Esophagus muscularis mucosa (tissue), 4 donors: ENCODE measurements at regions not wholly inside any gene's neighbourhood (a gene's known extent, or its start where the extent isn't known, plus 50 kb on each side); places are given as distances from the start of the nearest gene placed in this dataset.

Source experiments
- DNase-seq: peaks from one replicate; pipeline ENCODE4 v3.0.0-alpha.2; 2017; ENCODE audit errors: extremely low spot score
- H3K27ac ChIP-seq, 4 donors: fragments of 200-600 bp; sonication (generic); replicated peaks in 1 of 4; 1 replicate in 3 of 4; 2 replicates in 1 of 4; pipeline ENCODE4 v1.5.1; 2016 to 2019; ENCODE audit warnings: mild to moderate bottlenecking in 1 of 4
- H3K27me3 ChIP-seq, 4 donors: fragments of 200-600 bp; sonication (generic); one replicate each; pipeline versions ENCODE4 v1.5.1 to v1.6.0; 2016 to 2019
- H3K36me3 ChIP-seq, 4 donors: fragments of 200-600 bp; sonication (generic); one replicate each; pipeline ENCODE4 v1.5.1; 2016 to 2019
- H3K4me1 ChIP-seq, 4 donors: fragments of 200-600 bp; sonication (generic); one replicate each; pipeline ENCODE4 v1.5.1; 2016 to 2019
- H3K4me3 ChIP-seq, 4 donors: fragments of 200-600 bp; sonication (generic); 1 replicate in 2 of 4; 2 replicates in 2 of 4; pipeline ENCODE4 v1.5.1; 2016 to 2019; ENCODE audit warnings: mild to moderate bottlenecking in 4 of 4, moderate library complexity in 1 of 4
- H3K9me3 ChIP-seq, 4 donors: fragments of 200-600 bp; sonication (generic); 1 replicate in 3 of 4; 2 replicates in 1 of 4; pipeline ENCODE4 v1.5.1; 2016 to 2019
- CTCF ChIP-seq, 3 experiments: fragments of 200-600 bp in 2 of 3; fragments of 450-650 bp in 1 of 3; sonication (generic) in 2 of 3; IDR thresholded peaks; one replicate each; pipeline ENCODE4 v1.5.1; 2017 to 2019; ENCODE audit warnings: antibody characterized with exemption in 3 of 3, mild to moderate bottlenecking in 2 of 3, moderate library complexity in 1 of 3
- EP300 ChIP-seq: sonication (generic); formaldehyde crosslinking; IDR thresholded peaks from one replicate; pipeline ENCODE4 v1.6.1; 2017; ENCODE audit warnings: antibody characterized with exemption
- POLR2A ChIP-seq: fragments of 450-650 bp; IDR thresholded peaks from one replicate; pipeline ENCODE4 v1.6.1; 2017; ENCODE audit warnings: antibody characterized with exemption, moderate library complexity, mild to moderate bottlenecking, low read depth
- POLR2AphosphoS5 ChIP-seq, 2 donors: sonication (generic); formaldehyde crosslinking; IDR thresholded peaks; one replicate each; pipeline ENCODE4 v1.6.1; 2017; ENCODE audit warnings: antibody characterized with exemption in 2 of 2
- WGBS: methylation state at CpG from one replicate; pipeline ENCODE4 v1.1.5; 2018; 5-methylcytosine and 5-hydroxymethylcytosine counted together
- intact Hi-C: fragments of 100-400 bp; cut with DNase I; formaldehyde crosslinking; loops from one replicate; pipeline ENCODE4 v1.15.1; 2023

GRCh38 chr11:86861810-86862209 is 61.5 kb downstream of the PRSS23 start:
- no peaks in the 10 kb centered on the region for H3K9me3 ChIP-seq
- no peaks in the 10 kb centered on the region for H3K36me3 ChIP-seq
- no peak for DNase-seq
- WGBS: 87% methylated on average over 6 of the region's 6 CpGs
- no peaks in the 10 kb centered on the region for H3K27me3 ChIP-seq
- no peak overlapping the region for H3K4me3 ChIP-seq
- H3K27ac ChIP-seq: no peak overlapping the region
- H3K4me1 ChIP-seq: no peaks in the 10 kb centered on the region
- intact Hi-C loops: no loop called here
- no peak for TF ChIP-seq POLR2AphosphoS5 (IDR thresholded peaks at IDR 0.05)
- no peak for TF ChIP-seq POLR2A
- TF ChIP-seq EP300: no peak
- no peak for TF ChIP-seq CTCF (IDR thresholded peaks at IDR 0.05)

GRCh38 chr11:86863476-86863875 is 63.1 kb downstream of the PRSS23 start:
- no peaks in the 10 kb centered on the region for H3K36me3 ChIP-seq
- no peaks in the 10 kb centered on the region for H3K9me3 ChIP-seq
- intact Hi-C loops: no loop called here
- TF ChIP-seq POLR2AphosphoS5 (IDR thresholded peaks at IDR 0.05) (no peak), POLR2A (no peak), CTCF (IDR thresholded peaks at IDR 0.05) (no peak), EP300 (no peak)
- no peak overlapping the region for H3K4me3 ChIP-seq
- DNase-seq: no peak
- H3K27me3 ChIP-seq: no peaks in the 10 kb centered on the region
- H3K4me1 ChIP-seq: no peaks in the 10 kb centered on the region
- H3K27ac ChIP-seq: no peak overlapping the region
- 72% methylated on average over 2 of the region's 2 CpGs for WGBS

GRCh38 chr11:86865436-86865835 is 65.1 kb downstream of the PRSS23 start:
- WGBS: 88% methylated on average over 1 of the region's 1 CpG

GRCh38 chr11:86869531-86869930 is 69.2 kb downstream of the PRSS23 start:
- Histone ChIP-seq H3K9me3 (no peaks in the 10 kb centered on the region), H3K36me3 (no peaks in the 10 kb centered on the region), H3K4me1 (peaks cover 0 to 10% (median 0%) of the 10 kb centered on the region in 4 donors), H3K27me3 (no peaks in the 10 kb centered on the region), H3K27ac (no peak overlapping the region), H3K4me3 (no peak overlapping the region)
- 48% methylated on average over 6 of the region's 6 CpGs for WGBS
- no peak for TF ChIP-seq POLR2A
- TF ChIP-seq POLR2AphosphoS5 (IDR thresholded peaks at IDR 0.05): no peak
- no peak for TF ChIP-seq EP300
- no peak for TF ChIP-seq CTCF (IDR thresholded peaks at IDR 0.05)
- intact Hi-C loops: no loop called here
- no peak for DNase-seq

More at GRCh38 chr11:86865436-86865835, 65.1 kb downstream of the PRSS23 start:
- Histone ChIP-seq H3K27ac (no peak overlapping the region), H3K27me3 (no peaks in the 10 kb centered on the region), H3K36me3 (no peaks in the 10 kb centered on the region), H3K9me3 (no peaks in the 10 kb centered on the region), H3K4me3 (no peak overlapping the region), H3K4me1 (peaks cover 0 to 3% (median 0%) of the 10 kb centered on the region in 4 donors)
- no peak for DNase-seq
- TF ChIP-seq POLR2A (no peak), POLR2AphosphoS5 (IDR thresholded peaks at IDR 0.05) (no peak), EP300 (no peak), CTCF (IDR thresholded peaks at IDR 0.05) (no peak)
- intact Hi-C loops: no loop called here

GRCh38 chr11:86869966-86870570 is 69.7 kb downstream of the PRSS23 start:
- intact Hi-C loops: loop anchor here (2.0 to 5.0 kb wide), 2 partner anchors 49 to 422 kb away; no protein-coding TSS in a partner anchor
- H3K27me3 ChIP-seq: no peaks in the 10 kb centered on the region
- DNase-seq: no peak
- H3K4me3 ChIP-seq: no peak overlapping the region
- WGBS: 43% methylated on average over 6 of the region's 6 CpGs
- TF ChIP-seq CTCF (IDR thresholded peaks at IDR 0.05): peak; percentile 76 to 85 (median 79)
- TF ChIP-seq EP300: no peak
- TF ChIP-seq POLR2A: no peak
- TF ChIP-seq POLR2AphosphoS5 (IDR thresholded peaks at IDR 0.05): no peak
- H3K36me3 ChIP-seq: no peaks in the 10 kb centered on the region
- H3K27ac ChIP-seq: no peak overlapping the region
- peaks cover 0 to 10% (median 0%) of the 10 kb centered on the region in 4 donors for H3K4me1 ChIP-seq
- H3K9me3 ChIP-seq: no peaks in the 10 kb centered on the region
